ENCODE measurements at regions not wholly inside any gene's neighbourhood (a gene's known extent, or its start where the extent isn't known, plus 50 kb on each side); places are given as distances from the start of the nearest gene placed in this dataset.

GRCh38 chr2:60379216-60379615 lies 174.2 kb downstream of the BCL11A start:
- Histone ChIP-seq H3K4me2 (no peak overlapping the region), H3K4me1 (no peaks in the 10 kb centered on the region), H3K4me3 (no peak overlapping the region), H3K9me3 (no peaks in the 10 kb centered on the region), H3K27ac (no peak overlapping the region)
- ChIA-PET POLR2A (no interaction called here), CTCF (no interaction called here)
- no peak for ATAC-seq
- WGBS (ENCODE audit: missing lambda C conversion rate) = 36% methylated on average over 7 of the region's 7 CpGs
- DNase-seq (ENCODE audit: low read depth in 1 of 2, low spot score in 1 of 2) = no peak
- TF ChIP-seq CHD4 (IDR thresholded peaks at IDR 0.05; ENCODE audit: borderline replicate concordance) (no peak), EHF (CRISPR knock-in tag; IDR thresholded peaks at IDR 0.05) (no peak), MAFK (IDR thresholded peaks at IDR 0.05; ENCODE audit: partially characterized antibody) (no peak)
- TF ChIP-seq, protein P1, sequence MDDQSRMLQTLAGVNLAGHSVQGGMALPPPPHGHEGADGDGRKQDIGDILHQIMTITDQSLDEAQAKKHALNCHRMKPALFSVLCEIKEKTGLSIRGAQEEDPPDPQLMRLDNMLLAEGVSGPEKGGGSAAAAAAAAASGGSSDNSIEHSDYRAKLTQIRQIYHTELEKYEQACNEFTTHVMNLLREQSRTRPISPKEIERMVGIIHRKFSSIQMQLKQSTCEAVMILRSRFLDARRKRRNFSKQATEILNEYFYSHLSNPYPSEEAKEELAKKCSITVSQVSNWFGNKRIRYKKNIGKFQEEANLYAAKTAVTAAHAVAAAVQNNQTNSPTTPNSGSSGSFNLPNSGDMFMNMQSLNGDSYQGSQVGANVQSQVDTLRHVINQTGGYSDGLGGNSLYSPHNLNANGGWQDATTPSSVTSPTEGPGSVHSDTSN (IDR thresholded peaks at IDR 0.05) = no peak
- FAIRE-seq = no peak

GRCh38 chr2:60377825-60378224 lies 175.6 kb downstream of the BCL11A start:
- FAIRE-seq (no peak), DNase-seq (ENCODE audit: low read depth in 1 of 2, low spot score in 1 of 2) (no peak), ATAC-seq (no peak)
- Histone ChIP-seq H3K4me1 (no peaks in the 10 kb centered on the region), H3K4me3 (no peak overlapping the region), H3K27ac (no peak overlapping the region), H3K9me3 (no peaks in the 10 kb centered on the region), H3K4me2 (no peak overlapping the region)
- ChIA-PET CTCF (no interaction called here), POLR2A (no interaction called here)
- WGBS (ENCODE audit: missing lambda C conversion rate) = 7% methylated on average over 3 of the region's 3 CpGs
- TF ChIP-seq PHF8 (IDR thresholded peaks at IDR 0.05; ENCODE audit: borderline replicate concordance, low read depth) (no peak), POLR2AphosphoS2 (conservative IDR thresholded peaks at IDR 0.05; ENCODE audit: low read length) (no peak), FOSB (CRISPR knock-in tag; IDR thresholded peaks at IDR 0.05) (no peak), SREBF2 (IDR thresholded peaks at IDR 0.05) (no peak), FOSL2 (IDR thresholded peaks at IDR 0.05) (no peak), FOSL2 (CRISPR knock-in tag; IDR thresholded peaks at IDR 0.05) (no peak), ZSCAN20 (CRISPR knock-in tag; IDR thresholded peaks at IDR 0.05) (no peak), RNF2 (IDR thresholded peaks at IDR 0.05; ENCODE audit: borderline replicate concordance, low read depth) (no peak), HOXB5 (CRISPR knock-in tag; IDR thresholded peaks at IDR 0.05) (no peak), RCOR1 (IDR thresholded peaks at IDR 0.05; ENCODE audit: low read depth, low read length) (no peak), JUNB (IDR thresholded peaks at IDR 0.05) (no peak), JUN (IDR thresholded peaks at IDR 0.05) (no peak), BHLHE40 (IDR thresholded peaks at IDR 0.05; ENCODE audit: low read depth, low read length) (no peak), CBX8 (IDR thresholded peaks at IDR 0.05) (no peak), SMC3 (IDR thresholded peaks at IDR 0.05) (no peak), HOXA7 (CRISPR knock-in tag; IDR thresholded peaks at IDR 0.05) (no peak), KDM1A (IDR thresholded peaks at IDR 0.05; ENCODE audit: low read depth) (no peak), MYC (IDR thresholded peaks at IDR 0.05; ENCODE audit: borderline replicate concordance, low read length) (no peak)
- TF ChIP-seq, protein P2, sequence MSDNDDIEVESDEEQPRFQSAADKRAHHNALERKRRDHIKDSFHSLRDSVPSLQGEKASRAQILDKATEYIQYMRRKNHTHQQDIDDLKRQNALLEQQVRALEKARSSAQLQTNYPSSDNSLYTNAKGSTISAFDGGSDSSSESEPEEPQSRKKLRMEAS (IDR thresholded peaks at IDR 0.05) = no peak
- TF ChIP-seq, protein P3, sequence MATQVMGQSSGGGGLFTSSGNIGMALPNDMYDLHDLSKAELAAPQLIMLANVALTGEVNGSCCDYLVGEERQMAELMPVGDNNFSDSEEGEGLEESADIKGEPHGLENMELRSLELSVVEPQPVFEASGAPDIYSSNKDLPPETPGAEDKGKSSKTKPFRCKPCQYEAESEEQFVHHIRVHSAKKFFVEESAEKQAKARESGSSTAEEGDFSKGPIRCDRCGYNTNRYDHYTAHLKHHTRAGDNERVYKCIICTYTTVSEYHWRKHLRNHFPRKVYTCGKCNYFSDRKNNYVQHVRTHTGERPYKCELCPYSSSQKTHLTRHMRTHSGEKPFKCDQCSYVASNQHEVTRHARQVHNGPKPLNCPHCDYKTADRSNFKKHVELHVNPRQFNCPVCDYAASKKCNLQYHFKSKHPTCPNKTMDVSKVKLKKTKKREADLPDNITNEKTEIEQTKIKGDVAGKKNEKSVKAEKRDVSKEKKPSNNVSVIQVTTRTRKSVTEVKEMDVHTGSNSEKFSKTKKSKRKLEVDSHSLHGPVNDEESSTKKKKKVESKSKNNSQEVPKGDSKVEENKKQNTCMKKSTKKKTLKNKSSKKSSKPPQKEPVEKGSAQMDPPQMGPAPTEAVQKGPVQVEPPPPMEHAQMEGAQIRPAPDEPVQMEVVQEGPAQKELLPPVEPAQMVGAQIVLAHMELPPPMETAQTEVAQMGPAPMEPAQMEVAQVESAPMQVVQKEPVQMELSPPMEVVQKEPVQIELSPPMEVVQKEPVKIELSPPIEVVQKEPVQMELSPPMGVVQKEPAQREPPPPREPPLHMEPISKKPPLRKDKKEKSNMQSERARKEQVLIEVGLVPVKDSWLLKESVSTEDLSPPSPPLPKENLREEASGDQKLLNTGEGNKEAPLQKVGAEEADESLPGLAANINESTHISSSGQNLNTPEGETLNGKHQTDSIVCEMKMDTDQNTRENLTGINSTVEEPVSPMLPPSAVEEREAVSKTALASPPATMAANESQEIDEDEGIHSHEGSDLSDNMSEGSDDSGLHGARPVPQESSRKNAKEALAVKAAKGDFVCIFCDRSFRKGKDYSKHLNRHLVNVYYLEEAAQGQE (IDR thresholded peaks at IDR 0.05) = no peak

Data from A549 (cell line).